Panc1 (cell line): ENCODE measurements at regions not wholly inside any gene's neighbourhood (a gene's known extent, or its start where the extent isn't known, plus 50 kb on each side); places are given as distances from the start of the nearest gene placed in this dataset.

Experiments used
- ATAC-seq: fragments of 200-7000 bp; cut with Tn5 transposase; 2 replicates; pipeline ENCODE4 v1.9.1; 2020; ENCODE audit warnings: mild to moderate bottlenecking, moderate library complexity
- BruUV-seq: library from RNA; stranded (reverse); fragments of 400-500 nt; replicated peaks from 2 replicates; lab custom pipeline; 2021; lab: Mats Ljungman, UMichigan
- CTCF ChIA-PET: fragments of 300-600 bp; sonication (Branson Sonifier 250); formaldehyde crosslinking; loops from one replicate; lab custom pipeline; 2022; ENCODE audit warnings: antibody characterized with exemption; lab: Charles Lee
- POLR2A ChIA-PET: fragments of 300-600 bp; sonication (Branson Sonifier 250); formaldehyde crosslinking; loops from one replicate; lab custom pipeline; 2022; ENCODE audit warnings: antibody characterized with exemption; lab: Charles Lee
- DNase-seq: peaks from one replicate; pipeline ENCODE4 v3.0.0-alpha.2; 2010; ENCODE audit warnings: low read depth, low spot score
- H3K27ac ChIP-seq: 2 replicates; pipeline ENCODE4 v1.5.1; 2011; ENCODE audit warnings: mild to moderate bottlenecking, low read length, inconsistent platforms
- H3K27me3 ChIP-seq: fragments of 200-500 bp; sonication (Bioruptor generic); 2 replicates; pipeline ENCODE4 v1.6.0; 2014; ENCODE audit warnings: low read length, inconsistent platforms; ENCODE audit not compliant: control insufficient read depth, insufficient read depth
- H3K36me3 ChIP-seq: fragments of 200-500 bp; sonication (Bioruptor generic); 2 replicates; pipeline ENCODE4 v1.5.1; 2014; ENCODE audit warnings: inconsistent platforms, mild to moderate bottlenecking, low read length, moderate library complexity; ENCODE audit not compliant: control insufficient read depth, insufficient read depth
- H3K4me1 ChIP-seq: 2 replicates; pipeline ENCODE4 v1.5.1; 2011; ENCODE audit warnings: inconsistent platforms, mild to moderate bottlenecking, low read length, moderate library complexity; ENCODE audit not compliant: control insufficient read depth, insufficient read depth
- H3K4me3 ChIP-seq, 2 experiments: 2 replicates each; pipeline ENCODE4 v1.5.1; 2011 to 2012; ENCODE audit warnings: low read depth in 2 of 2, low read length in 2 of 2, mild to moderate bottlenecking in 2 of 2, inconsistent platforms in 1 of 2, moderate library complexity in 1 of 2
- H3K9me3 ChIP-seq: fragments of 200-500 bp; sonication (Bioruptor generic); 2 replicates; pipeline ENCODE4 v1.5.1; 2014; ENCODE audit warnings: low read depth, mild to moderate bottlenecking, inconsistent platforms, low read length, moderate library complexity; ENCODE audit not compliant: control insufficient read depth, insufficient read depth
- CTCF ChIP-seq: fragments of 450-650 bp; IDR thresholded peaks from 2 replicates; pipeline ENCODE4 v1.5.1; 2017; ENCODE audit warnings: mild to moderate bottlenecking
- POLR2AphosphoS5 ChIP-seq: IDR thresholded peaks from 2 replicates; pipeline ENCODE4 v1.6.1; 2012; ENCODE audit warnings: mild to moderate bottlenecking, low read depth, low read length, moderate library complexity
- SIN3A ChIP-seq: IDR thresholded peaks from 2 replicates; pipeline ENCODE4 v1.6.1; 2012; ENCODE audit warnings: low read depth, mild to moderate bottlenecking, low read length, moderate library complexity, borderline replicate concordance; ENCODE audit not compliant: insufficient read depth
- TCF7L2 ChIP-seq: IDR thresholded peaks from 2 replicates; pipeline ENCODE4 v1.6.1; 2011; ENCODE audit warnings: mild to moderate bottlenecking, low read depth, low read length, inconsistent platforms
- in situ Hi-C: cut with HindIII; loops from 2 replicates; pipeline ENCODE4 v1.10.0; 2016; ENCODE audit warnings: low sequenced_read_pairs, low pct_unique_long_range_greater_than_20kb
- intact Hi-C: fragments of 100-400 bp; cut with micrococcal nuclease; formaldehyde crosslinking; loops from one replicate; pipeline ENCODE4 v1.10.0; 2022; ENCODE audit not compliant: unreplicated experiment
- TF ChIP-seq, protein P1 (sequence below), 2 experiments: IDR thresholded peaks; 2 replicates each; pipeline ENCODE4 v1.6.1; 2011 to 2012; ENCODE audit warnings: low read depth in 2 of 2, control low read depth in 1 of 2, low read length in 1 of 2, mild to moderate bottlenecking in 1 of 2, moderate library complexity in 1 of 2; ENCODE audit not compliant: insufficient read depth in 1 of 2

DNA sequence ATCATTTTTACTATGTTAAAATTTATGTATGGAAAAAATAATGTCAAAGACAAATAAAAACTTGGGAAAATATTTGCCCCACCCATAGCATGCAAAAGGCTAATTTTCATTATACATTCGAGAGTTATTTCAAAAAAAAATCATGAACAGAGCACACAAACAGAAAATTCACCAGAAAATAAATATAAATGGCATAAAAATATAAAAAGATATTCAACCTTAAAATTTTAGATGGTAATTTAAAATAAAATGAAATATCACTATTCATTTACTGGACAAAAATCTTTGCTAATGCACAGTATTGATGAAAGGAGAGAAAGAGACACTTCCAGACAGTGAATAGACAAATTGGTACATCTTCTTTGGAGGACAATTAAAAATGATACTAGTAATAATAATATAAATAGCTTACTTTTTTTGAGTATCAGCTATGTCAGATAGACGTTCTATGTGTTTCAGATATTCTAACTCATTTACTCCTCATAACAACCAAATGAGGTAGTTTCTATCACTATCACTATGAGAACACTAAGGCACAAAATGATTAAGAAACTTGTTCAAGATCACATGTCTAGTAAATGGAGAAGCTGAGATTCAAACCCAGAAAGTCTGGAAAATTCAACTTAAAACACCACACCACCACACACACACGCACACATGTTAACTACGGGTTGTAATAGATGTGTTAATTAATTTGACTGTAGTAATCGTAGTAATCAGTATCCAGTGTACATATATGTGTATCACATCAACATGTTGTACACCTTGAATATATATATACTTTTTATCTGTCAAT, 63.0 kb downstream of the CCDC71L start:
- BruUV-seq = no TSS peak
- intact Hi-C loops (no loop called here), in situ Hi-C loops (no loop called here)
- DNase-seq (no peak), ATAC-seq (no peak)
- Histone ChIP-seq H3K9me3 (no peaks in the 10 kb centered on the region), H3K4me3 (no peak overlapping the region), H3K36me3 (no peaks in the 10 kb centered on the region), H3K27me3 (no peaks in the 10 kb centered on the region), H3K27ac (no peak overlapping the region), H3K4me1 (no peaks in the 10 kb centered on the region)
- ChIA-PET CTCF (no interaction called here), POLR2A (no interaction called here)
- TF ChIP-seq TCF7L2 (no peak), SIN3A (no peak), CTCF (no peak), POLR2AphosphoS5 (no peak)
- TF ChIP-seq, protein P1, sequence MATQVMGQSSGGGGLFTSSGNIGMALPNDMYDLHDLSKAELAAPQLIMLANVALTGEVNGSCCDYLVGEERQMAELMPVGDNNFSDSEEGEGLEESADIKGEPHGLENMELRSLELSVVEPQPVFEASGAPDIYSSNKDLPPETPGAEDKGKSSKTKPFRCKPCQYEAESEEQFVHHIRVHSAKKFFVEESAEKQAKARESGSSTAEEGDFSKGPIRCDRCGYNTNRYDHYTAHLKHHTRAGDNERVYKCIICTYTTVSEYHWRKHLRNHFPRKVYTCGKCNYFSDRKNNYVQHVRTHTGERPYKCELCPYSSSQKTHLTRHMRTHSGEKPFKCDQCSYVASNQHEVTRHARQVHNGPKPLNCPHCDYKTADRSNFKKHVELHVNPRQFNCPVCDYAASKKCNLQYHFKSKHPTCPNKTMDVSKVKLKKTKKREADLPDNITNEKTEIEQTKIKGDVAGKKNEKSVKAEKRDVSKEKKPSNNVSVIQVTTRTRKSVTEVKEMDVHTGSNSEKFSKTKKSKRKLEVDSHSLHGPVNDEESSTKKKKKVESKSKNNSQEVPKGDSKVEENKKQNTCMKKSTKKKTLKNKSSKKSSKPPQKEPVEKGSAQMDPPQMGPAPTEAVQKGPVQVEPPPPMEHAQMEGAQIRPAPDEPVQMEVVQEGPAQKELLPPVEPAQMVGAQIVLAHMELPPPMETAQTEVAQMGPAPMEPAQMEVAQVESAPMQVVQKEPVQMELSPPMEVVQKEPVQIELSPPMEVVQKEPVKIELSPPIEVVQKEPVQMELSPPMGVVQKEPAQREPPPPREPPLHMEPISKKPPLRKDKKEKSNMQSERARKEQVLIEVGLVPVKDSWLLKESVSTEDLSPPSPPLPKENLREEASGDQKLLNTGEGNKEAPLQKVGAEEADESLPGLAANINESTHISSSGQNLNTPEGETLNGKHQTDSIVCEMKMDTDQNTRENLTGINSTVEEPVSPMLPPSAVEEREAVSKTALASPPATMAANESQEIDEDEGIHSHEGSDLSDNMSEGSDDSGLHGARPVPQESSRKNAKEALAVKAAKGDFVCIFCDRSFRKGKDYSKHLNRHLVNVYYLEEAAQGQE (IDR thresholded peaks at IDR 0.05; ENCODE audit: insufficient read depth in 1 of 2, low read depth in 2 of 2, low read length in 1 of 2) = no peak

DNA sequence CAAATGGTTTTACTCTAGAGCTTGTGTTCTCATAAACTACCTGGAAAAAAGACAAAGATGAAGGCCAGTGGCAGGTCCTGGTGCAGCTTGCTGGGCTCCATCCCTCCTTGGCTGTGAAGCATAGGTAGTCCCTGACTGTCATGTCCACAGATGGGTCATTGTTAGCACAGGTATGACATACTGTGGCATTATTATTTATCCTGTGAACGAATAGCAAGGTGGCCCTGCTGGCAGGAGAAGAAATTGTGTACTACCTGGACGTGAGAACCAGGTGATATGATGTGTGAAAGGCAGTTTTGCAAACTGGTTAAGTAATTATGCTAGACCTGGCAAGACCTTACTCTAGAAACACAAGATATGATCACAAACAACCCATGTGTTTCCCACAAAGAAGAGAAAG, 63.9 kb downstream of the CCDC71L start:
- Histone ChIP-seq H3K4me3 (no peak overlapping the region), H3K9me3 (no peaks in the 10 kb centered on the region), H3K27me3 (no peaks in the 10 kb centered on the region; the same call in 1 of the 2 replicates), H3K27ac (no peak overlapping the region), H3K36me3 (no peaks in the 10 kb centered on the region), H3K4me1 (no peaks in the 10 kb centered on the region)
- in situ Hi-C loops = no loop called here
- DNase-seq (no peak), ATAC-seq (no peak)
- BruUV-seq = no TSS peak
- ChIA-PET POLR2A (no interaction called here), CTCF (no interaction called here)
- TF ChIP-seq SIN3A (no peak), CTCF (no peak), TCF7L2 (no peak), POLR2AphosphoS5 (no peak)
- TF ChIP-seq, protein P1 (IDR thresholded peaks at IDR 0.05; ENCODE audit: insufficient read depth in 1 of 2, low read depth in 2 of 2, low read length in 1 of 2) = no peak
- intact Hi-C loops = no loop called here
